HG03066 (cell line): ENCODE measurements at regions not wholly inside any gene's neighbourhood (a gene's known extent, or its start where the extent isn't known, plus 50 kb on each side); places are given as distances from the start of the nearest gene placed in this dataset.

Experiments used
- ATAC-seq: cut with Tn5 transposase; IDR thresholded peaks from one replicate; pipeline ENCODE4 v1.9.1; 2021; ENCODE audit warnings: low read depth; ENCODE audit not compliant: unreplicated experiment

DNA sequence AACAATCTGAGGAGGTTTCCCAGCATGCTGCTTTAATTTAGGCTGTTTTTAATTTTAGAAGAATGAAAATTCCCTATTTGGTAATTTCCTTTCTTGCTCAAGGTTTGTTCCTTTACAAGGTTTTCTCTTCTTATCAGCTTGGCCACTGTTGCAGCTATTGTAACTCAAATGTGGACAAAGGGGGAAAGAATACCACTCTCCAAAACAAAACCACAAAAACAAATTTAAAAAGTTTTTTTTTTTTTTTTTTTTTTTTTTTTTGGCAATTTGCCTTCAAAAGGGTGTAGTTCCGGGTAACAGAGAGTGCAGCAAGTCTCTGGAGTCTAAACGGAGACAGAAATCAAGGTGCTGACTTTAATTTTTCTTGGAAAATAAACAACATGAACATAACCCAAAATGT, 306.4 kb upstream of the ARGLU1 start:
- no peak for ATAC-seq

DNA sequence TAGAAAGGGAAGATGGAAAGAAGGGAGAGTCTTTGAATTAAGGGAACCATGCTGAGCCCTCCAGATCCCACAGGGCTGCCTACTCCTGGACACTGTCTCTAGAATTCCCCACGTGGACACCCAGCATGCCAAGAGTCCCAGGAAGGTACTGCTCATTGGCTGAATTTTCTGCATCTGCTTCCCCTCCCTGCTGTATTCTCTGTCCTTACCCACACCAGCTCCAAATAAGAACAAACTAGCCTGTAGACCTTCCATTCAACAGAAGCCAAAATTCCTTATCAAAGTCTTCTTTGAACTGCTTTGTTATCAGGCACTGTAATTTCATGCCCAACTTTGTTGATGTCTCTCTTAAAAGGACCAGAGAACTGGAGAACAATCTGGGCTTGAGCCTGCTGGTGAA, 305.9 kb upstream of the ARGLU1 start:
- ATAC-seq: no peak

DNA sequence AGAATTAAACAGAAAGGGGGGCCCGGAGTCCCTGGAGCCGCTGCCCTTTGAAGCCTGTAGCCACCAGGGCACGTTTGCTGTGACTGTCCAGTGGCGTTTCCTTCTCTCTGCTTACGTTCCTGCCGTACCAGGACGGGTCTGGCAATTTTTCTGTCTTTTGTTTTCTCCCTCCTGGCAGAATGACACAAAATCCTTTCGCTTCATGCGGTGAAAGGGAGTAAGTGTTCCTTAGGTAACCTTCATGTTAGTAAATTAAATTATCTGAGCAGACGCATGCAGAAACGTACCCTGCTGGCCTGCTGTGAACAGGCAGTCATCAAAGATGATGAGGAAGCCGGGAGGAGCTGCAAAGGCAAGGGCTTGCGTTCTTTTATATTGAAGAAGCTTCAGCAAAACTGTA, 299.3 kb upstream of the ARGLU1 start:
- no peak for ATAC-seq

DNA sequence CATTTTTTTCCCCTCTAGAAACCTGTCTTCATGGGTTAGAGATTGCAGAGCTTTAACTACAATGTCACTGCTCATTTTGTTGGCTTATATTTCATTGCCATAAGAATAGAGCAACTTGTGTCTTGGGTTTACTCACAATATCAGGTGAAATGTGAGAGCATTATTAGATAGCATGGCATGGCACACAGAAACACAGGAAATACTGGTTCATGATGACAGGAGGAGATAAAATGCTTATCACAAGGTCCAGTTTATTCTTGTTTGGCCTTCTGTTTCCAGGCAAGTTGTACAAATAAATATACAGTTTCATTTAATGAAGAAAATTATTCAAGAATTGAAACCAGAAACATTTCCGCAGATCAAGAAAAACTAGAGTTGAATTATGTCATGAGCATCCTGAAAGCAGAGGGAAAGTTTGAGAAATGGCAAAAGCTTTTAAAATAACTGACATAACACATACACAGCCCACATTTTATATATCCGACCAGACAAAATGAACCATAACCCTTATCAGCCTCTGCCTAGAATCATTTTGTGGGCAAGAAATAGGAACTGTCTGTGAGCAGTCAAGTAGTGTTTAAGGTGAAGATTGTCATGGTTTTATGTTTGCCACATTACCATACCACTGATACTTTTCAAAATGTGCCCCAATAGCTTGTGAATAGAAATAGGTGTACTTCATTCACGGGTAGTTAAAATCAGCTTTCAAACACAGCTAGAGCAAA, 297.9 kb upstream of the ARGLU1 start:
- ATAC-seq: no peak

DNA sequence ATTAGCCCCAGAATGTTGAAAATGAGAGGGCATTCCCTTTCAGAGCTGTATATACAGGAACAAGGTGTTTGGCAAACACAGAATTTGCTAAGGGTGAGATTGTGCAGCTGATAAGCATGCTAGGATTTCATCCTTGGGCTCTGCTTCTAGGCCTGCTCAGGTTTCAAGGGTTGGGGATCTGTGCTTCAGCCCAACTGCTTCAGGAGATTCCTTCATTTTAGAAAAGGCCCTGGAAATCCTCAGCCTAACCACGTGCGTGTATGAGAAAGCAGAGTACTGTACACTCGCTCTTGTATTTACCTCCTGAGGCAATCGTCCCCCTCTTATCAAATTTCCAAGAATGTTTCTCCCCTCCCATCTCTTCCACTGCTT, 291.6 kb upstream of the ARGLU1 start:
- ATAC-seq: no peak

DNA sequence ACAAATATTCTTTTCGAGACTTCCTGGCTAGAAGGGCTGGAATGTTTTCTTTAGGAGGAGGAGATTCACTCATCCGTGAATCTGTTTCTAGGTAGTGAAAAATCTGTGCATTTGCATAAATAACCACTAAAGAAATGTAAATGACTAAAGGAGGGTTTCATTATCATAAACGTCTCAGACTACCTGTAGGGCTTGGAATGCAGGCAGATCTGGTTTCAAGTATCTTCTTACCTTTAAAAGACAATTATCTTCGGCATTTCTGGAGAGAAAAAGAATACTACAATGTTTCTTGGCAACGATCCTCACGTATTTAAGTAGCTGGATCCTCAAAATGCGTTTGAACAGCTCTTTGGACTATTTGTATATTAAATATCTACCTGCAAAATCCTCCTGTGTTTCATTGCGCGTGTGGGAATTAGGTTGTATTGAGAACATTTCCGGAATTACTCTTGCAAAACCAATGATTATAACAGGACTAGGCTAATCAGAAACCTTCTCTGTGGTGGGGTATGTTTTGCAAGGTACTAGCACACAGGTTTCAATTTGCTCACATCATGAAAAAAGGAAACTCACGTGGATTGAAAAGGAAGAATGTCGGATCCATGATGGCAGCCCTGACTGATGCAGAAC, 291.1 kb upstream of the ARGLU1 start:
- ATAC-seq: no peak

DNA sequence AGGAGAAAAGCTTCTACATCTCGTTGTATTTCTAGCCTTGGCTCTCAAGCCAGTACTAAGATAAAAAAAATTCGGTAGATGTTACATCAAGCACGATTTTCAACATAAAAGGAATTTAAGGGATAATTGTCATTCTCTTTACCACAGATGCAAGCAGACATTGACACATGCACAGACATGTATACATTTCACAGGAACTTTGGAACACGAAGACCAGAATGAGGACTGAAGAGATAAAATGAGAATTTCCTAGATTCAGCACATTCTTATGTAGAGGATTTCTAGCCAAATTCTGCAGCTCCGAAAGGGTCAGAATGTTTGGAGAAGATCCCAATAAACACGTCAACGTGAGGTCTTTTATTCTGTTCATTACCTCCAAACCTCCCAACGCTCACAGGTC, 284.5 kb upstream of the ARGLU1 start:
- no peak for ATAC-seq

DNA sequence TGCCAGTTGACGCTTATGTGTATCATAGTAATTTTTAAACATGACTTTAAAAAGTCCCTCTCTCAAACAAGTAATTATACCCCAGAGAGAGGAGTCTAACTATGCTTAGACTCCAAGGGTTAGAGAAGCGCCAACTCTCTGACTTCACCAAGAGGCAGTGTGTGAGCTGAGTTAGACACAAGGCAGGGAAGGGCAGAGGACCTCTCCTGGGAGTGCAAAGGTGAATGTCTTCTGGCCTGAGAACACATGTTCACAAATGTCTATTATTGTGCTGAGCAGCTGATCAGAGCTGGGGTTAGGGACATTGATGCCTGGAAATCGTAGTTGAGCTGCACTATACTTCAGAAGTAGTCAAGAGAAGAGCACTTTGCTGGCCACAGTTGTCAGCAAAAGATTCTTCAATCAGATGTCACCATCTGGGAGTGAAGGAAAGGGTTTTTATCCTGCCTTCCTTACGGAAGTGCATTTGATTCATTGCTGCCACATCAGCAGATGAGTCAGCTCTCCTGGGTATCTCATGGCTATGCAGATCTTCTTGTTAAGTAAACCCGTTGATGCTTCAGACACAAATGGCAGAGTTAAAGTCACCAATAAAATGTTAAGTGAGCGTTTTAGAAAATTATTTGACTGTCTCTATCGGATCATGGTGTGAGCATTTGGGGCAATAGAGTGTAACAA, 283.2 kb upstream of the ARGLU1 start:
- ATAC-seq: no peak

DNA sequence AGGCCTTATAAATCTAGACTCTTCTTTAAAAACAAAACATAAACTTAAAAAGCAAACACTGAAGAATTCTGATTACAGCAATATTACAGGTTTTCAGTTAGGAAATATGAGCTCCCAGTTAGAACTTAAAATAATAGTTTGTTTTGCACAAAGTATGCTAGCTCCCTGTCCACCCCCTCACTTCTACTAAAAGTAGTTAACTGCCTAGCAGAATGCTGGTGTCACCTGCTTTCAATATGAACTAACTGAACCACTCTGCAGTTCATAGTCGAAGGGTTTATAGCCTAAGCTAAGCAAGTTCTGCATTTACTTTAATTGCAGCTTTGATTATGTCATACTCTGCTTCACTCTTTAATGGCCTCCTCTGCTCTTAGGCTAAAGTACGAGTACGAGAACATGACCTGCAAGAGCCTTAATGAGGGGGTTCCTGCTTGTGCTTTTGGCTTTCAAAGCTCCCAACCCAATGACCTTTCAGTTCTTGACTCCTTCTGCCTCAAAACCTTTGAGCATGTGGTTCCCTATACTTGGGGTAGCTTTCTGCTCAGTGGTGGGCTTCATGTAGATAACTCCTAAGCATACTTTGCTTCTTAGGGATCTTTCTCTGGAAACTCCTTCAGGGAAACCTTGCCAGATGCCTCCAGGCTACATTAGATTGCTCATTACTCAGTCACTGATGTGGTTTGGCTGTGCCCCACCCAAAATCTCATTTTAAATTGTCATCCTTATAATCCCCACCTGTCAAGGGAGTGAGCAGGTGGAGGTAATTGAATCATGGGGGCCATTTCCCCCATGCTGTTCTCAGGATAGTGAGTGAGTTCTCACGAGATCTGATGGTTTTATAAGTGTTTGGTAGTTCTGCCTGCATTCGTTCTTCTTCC, 278.9 kb upstream of the ARGLU1 start:
- no peak for ATAC-seq

DNA sequence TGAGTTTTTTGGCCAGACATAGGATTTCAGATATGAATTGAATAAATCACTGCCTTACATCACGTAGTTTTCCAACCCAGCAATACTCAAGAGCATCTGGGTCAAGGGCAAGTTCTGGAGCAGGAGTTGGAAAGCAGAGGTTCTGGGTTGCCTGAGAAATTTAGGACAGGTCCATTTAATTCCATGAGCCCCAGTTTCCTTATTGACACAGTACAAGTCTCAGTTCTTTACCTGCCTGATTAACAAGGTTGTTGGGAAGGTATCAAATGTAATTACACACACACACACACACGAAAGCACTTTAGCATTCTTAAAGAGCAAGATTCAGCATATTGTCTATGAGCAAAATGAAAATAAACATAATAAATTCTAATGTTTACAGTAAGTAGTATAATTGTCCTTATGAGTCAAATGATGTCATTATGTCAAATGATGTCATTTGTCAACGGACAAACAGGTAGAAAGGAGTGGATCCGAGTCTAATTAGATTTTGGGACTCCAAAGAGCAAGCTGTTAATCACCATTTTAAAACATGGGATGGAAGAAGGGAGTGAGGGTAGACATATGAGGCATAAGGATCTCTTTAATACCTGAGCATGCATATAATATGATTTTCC, 268.4 kb upstream of the ARGLU1 start:
- ATAC-seq: no peak

DNA sequence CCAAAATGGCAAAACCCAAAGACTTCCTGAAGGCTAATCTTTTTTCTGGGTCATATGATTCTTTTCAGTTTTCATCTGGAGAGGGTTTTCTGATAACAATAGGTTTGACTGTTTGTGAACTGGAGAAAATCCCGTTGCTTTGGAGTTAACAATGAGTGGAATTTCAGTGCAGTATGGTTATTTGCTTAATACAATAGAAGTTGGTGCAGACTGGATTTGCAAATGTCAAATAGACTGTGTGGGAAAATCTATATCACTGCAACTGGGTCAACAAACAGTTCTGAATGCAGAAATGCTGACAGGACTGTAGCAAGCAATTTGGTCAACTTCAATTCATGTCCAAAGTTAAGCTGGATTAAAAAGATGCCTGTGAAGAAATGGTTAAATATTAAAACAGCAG, 267.5 kb upstream of the ARGLU1 start:
- ATAC-seq: no peak

DNA sequence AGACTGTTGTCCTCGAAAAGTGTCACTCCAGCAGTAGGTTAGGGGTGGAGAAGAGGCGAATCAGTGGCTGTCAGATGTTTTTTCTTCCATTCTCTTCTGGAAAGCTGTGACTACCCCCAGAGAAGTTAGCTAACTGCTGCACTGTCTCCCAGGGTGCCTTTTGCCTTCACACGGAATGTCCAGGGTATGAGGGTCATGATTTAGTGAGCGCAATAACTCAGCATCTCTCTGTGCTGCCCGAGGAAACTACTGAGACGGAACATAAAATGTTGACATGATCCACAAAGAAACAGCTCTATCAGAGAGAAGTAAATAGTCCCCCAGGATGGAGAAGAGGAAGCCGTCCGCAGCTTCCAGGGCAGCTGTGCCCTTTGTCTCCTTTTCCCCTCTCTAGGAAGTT, 254.0 kb upstream of the ARGLU1 start:
- no peak for ATAC-seq

DNA sequence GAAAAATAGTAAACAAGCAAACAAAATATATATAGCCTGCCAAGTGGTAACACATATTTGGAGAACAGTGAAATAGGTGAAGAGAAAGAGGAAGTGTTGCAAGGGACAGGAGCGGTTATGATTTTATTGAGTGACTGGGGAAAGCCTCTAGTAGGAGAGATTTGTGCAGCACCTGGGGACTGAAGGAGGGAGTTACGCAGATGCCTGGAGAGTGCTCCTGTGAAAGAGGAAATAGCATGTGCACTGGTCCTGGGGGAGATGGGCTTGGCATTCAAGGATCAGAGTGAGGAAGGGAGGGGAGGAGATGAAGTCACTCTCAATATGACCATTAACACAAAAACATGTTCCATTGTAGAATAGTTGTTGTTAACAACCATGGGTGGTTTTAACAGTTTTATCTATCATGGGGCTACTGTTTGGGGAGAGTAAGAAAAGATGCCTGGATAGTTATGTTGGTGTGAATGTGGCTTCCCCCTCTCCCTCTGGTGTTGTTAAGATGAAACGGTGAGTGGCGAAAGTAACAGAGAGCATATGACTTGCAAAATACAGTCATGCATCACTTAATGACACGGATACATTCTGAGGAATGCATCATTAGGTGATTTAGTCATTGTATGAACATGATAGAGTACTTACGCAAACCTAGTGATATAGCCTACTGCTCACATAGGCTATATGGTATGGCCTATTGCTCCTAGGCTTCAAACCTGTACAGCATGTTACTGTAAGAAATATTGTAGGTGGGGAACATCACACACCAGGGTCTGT, 251.7 kb upstream of the ARGLU1 start:
- no peak for ATAC-seq

DNA sequence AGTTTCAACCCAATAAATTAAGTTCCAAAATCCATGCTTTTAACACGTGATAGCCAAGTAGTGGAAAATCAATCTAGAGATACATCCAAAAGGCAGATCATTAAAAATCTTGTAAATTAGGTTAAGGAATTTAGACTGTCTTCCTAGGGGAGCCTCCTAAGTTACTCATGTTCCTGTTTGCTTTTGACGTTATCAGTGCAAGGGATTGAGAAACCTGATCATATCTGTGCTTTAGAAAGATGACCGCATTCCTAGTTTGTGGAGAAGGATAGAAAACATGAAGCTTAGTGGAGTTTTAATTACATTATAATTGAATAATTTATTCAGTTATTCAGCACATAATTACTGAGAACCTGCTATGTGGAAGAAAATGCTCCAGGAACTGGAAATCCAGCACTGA, 251.0 kb upstream of the ARGLU1 start:
- ATAC-seq: no peak

DNA sequence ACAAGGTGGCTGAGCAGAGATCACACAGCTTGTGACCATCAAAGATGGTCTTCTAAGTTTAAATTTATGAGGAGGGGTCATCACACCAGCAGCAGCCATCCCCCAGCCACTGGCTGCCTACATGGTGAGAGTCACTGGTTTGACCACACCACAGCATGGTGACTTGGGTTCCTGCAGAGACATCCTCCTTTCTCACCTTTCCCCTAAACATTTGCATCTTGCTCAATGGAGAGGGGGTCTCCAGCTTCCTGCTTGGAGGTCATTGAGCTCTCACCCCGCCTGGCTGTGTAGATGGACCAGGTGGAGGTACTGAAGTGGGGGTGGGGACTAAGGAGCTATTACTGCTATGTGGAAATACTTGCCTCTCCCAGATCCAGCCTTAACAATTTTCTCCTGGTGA, 247.6 kb upstream of the ARGLU1 start:
- ATAC-seq: no peak

DNA sequence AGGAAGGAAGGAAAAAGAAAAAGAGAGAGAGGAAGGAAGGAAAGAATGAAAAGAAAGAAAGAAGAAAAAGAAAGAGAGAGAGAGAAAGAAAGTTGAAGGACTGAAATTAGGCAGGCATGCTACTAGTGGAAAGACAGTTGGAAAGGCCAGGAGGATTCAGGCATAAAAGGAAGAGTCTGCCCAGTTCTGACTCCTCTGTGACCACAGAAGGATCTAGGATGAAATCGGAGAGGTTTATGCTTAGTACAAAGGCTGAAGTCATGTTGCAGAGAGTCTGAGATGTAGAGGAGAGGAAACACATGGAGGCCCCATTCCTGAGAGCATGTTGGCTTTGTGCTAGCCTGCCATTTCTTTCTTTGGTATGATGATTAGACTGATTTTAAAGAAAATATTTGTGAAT, 246.5 kb upstream of the ARGLU1 start:
- ATAC-seq: no peak

DNA sequence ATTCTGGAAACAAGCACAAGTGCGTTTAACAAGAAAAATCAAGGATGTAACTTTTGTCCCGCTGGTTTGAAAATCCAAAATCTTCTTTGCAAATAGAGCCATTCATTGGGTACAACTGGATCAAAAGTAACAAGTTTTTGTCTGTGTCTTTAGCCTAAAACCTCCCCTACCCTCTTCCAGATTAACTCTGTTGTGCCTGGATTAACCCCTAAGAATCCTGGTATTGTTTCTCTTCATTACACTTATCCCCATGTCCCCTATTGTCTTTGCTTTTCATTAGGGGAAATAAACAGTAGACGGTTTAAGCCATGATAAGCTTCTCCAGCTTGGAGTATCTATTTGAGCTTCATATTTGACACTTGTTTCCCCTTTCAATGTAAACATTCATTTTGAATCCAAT, 242.1 kb upstream of the ARGLU1 start:
- ATAC-seq: no peak

DNA sequence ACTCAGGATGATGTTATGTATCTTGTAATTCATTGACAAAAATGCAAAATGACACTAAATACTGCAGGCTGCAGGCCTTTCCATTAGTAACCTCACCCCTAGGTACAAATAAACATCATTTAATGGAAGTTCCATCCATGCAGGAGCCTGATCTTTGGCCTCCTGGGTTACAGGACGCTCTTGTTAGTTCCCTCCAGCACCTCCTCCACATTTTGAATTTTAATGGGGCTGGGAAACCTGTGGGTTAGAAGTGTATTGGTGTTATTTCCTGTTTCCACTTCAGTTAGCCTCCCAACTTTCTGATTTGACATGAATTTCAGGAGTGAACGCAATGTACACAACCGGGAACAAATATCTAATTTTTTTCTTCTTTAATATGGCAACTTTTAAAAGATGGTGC, 237.1 kb upstream of the ARGLU1 start:
- no peak for ATAC-seq

DNA sequence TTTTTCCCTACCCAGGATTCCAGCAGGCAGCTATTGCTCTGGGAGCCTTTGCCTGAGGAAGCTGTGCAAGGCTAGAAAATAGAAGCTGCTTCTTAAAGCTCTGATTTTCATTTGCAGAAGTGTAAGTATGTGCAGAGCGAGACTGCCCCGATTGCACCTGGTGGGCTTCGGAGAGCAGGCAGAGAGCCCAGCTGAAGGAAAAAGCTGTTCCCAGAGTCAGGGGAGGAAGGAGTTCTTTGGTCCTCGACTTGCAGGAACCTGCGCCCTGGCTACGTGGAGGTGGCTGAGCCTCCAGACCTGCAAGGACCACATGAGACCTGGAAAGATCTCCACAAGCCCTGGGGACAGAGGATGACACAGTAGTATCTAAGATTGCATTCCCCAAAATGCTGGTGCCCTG, 235.0 kb upstream of the ARGLU1 start:
- no peak for ATAC-seq

DNA sequence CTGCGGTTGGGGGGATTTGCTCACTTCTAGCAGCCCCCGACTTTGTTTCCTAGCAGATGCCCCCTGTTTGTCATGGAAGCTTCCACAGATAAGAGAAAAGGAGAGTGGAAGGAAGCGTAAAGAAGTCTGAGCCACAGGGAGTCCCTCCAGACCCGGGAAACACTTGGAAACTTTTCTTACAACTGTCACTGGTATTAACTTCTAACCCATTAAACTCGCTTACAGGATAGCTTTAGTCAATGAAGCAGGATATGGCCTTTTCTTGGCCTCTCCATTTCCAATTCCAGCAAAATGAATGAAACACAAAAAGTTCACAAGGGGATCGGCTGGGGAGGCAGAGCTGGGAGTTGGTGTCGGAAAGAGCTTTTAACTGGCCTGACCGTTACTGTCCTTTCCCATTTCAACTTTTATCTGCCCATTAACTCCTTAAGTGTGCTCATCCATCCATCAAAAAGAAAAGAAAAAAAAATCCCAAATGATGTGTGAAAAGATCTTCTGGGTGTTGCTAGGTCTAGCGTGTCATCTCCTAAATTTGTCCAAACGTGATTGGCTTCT, 231.9 kb upstream of the ARGLU1 start:
- ATAC-seq: no peak
